ENCODE measurements at regions not wholly inside any gene's neighbourhood (a gene's known extent, or its start where the extent isn't known, plus 50 kb on each side); places are given as distances from the start of the nearest gene placed in this dataset.

GRCh38 chr6:8276148-8276547, 159.2 kb downstream of the SLC35B3 start:
- TF ChIP-seq CTCF (conservative IDR thresholded peaks at IDR 0.05) = no peak
- TF ChIP-seq EZH2 (IDR thresholded peaks at IDR 0.05; ENCODE audit: low read depth) = no peak
